ENCODE measurements at regions not wholly inside any gene's neighbourhood (a gene's known extent, or its start where the extent isn't known, plus 50 kb on each side); places are given as distances from the start of the nearest gene placed in this dataset.
"Not testable (repeated sequence)": the region's sequence is repeated elsewhere in the genome, so short reads cannot be mapped to it uniquely, and the experiment has no call there.

DNA sequence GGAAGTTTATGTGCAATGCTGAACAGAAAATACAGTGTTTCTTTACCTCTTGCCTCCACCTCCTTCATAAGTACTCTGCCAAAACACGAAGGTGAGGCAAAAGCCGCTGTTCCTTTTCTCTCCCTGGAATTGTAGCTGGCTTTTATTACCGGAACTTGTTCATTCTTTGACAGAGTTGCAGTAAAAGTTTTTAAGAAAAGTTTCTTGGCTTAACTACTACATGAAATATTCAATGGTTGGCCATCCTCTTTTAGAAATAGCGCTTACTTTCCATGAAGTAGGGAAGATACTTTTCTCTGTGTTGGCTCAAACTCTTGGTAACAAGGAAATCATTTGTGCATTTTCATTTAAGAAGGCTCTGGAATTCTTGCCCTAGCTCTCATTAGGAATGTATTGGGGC lies 950.7 kb upstream of the FANCL start:
- DNase-seq = no peak

DNA sequence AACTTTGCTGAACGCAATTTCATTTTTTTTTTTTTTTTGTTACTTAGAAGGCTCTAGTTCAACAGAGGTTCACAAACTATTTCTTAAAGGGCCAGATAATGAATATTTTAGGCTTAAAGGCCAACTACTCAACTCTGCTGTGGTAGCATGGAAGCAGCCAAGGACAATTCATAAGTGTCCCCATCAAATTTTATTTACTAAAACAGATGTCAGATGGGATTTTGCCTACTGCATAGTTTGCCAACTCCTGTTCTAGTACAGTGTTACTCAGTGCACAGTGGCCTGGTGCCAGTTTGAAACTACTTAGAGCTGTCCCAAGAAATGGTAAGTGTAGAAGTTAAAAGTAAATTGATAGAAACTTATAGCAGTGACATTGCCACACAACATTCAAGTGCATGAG lies 949.4 kb upstream of the FANCL start:
- DNase-seq = no peak

DNA sequence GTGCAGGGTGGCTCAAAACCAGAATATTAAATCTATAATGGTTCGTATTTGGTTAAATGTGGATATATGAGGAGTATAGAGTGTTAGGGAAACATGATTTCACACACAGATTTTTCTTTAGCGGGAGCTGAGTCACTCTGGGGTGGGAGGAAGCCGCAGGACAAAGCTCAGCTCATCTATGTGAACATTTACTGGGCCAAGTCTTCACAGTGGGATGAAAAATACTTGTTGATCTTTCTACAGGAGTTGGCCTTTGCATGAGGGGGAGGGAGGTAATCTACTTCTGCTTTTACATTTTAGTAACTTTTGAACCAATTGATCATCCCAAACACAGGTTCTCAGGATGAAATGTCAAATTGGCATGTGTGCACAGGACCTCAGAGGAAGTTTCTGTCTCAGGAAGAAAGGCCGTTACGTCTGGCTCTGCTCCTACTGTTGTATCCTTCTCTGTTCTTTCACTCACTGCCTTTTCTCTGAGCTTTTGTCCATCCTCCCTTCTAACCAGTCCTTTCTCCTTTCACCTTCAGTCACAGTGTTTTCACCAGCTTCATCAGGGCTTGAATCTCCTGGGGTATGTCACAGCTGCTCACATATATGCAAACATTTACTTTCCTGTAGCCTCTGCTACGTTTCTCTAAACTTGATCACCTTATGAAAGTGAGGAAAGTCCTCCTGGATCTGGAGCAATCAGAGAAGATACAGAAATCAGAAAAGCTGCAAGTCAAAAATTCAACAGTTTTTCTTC lies 943.3 kb upstream of the FANCL start:
- no peak for DNase-seq

DNA sequence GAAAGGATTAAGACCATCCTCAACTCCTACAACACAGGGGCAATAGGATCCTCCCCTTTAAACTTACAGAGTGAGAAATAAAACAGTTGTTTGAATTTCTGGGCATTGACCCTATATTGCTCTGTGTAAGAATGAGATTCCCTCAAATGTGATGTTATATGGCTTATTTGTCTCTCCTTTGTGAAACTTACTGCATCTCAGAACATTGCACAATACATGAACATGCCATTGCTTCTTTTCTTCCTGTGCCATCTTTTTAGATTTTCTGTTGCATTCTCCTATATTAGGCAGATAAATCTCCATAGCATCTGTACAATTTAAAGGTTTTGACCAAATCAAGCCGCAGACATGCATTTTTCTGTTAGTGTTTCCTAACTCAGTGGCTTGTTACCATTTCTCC lies 941.9 kb upstream of the FANCL start:
- no peak for DNase-seq

DNA sequence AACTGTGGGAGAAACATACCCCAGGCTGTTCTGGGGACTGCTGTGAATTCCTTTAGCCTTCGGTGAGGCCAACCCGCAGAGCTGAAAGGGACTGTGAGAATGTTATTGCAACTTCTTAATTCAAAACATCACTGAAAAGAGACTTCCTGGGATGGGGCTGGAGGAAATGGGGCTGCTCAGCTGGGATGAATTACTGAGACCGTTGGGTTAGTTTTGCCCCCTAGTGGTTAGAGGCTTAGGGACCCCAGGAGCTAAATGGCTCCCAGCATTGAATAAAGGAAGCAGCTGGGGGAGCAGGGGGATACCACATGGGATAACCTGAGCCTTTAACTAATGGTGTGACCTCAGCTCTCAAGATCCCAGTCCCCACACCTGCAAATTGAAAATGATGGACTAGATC lies 941.1 kb upstream of the FANCL start:
- DNase-seq = no peak

DNA sequence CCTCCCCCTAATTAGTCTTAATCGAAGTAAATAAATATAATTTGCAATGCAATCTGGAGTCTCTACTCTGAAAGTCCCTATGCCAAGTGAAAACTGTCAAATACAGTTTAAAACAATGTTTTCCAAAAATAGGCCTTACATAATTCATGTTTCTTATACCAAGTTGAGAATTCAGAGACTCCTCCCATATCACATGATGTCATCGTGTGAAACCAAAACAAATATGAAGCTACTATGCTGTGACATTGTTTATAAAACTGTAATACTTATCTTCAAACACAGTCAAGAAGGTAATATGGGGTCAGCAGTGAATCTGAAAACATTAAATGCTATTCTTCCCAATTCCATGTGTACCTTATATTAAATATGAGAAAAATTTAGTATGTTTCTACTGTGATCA lies 940.2 kb upstream of the FANCL start:
- no peak for DNase-seq

DNA sequence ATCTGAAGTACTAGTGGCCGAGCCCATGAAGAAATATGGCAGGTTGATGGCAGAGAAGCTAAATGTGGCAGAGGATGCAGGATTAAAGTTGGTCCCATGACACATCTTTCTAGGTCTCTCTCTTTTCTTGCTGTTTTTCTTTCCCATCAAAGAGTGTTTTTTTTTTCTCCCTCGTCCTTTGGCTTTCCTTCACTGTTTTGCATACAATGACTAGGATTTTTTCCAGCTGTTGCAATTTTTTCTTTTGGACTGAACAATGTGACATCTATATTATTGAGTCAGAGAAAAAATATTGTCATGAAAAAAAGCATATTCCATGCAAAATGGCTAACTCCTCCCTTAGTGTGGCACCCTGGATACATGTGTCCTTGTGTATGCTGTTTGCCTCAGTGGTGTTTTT lies 939.5 kb upstream of the FANCL start:
- DNase-seq = no peak

DNA sequence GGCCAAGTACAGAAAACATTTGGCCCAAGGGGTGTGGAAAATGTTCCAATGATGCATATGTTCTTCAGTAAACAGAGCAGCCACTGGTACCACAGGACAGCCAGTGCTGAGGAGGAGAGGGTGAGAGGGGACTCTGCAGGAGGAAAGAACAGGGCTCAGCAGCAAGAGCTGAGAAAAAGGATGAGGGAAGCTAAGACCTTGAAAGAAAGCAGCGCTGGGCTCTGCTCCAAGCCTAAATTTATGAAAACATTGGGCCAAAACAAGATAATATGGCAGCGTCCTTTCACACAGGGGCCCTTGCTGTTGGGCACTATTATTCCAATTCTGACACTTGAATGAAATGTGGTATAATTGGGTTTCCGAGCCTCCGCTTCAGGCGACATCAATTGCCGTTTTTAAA lies 939.0 kb upstream of the FANCL start:
- no peak for DNase-seq

DNA sequence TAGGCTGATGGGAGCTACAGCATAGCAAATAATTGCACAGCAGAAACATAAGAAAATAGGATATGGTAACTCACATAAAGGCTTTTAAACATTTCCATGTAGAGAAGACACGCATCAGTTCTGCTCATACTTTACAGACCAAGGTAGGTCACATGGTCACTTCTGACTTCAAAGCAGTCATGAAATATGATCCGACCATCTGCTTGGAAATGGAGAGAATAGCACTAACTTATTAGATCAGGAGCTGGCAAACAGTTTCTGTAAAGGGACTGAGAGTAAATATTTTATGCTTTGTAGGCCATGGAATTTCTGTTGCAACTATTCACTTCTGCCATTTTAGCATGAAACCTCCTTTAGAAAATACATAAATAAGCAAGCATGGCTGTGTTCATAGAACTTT lies 936.6 kb upstream of the FANCL start:
- DNase-seq = no peak

DNA sequence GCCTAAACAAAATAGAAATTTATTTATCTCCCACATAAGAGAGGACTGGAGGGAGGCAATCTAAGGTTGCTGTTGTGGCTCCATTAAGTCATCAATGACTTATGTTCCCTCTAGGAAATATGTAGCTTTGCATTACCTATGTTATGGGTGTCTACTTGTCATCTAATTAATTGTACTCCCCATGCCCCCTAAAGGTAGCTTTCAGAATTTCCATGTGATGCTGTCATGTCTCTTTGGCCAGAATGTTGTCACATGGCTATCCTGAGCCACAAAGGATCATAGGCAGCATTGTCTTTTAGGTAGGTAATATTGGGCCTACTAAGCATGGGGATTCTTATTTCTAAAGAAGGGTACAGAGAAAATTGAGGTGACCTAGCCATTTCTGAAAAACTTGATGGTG lies 935.6 kb upstream of the FANCL start:
- DNase-seq = no peak

DNA sequence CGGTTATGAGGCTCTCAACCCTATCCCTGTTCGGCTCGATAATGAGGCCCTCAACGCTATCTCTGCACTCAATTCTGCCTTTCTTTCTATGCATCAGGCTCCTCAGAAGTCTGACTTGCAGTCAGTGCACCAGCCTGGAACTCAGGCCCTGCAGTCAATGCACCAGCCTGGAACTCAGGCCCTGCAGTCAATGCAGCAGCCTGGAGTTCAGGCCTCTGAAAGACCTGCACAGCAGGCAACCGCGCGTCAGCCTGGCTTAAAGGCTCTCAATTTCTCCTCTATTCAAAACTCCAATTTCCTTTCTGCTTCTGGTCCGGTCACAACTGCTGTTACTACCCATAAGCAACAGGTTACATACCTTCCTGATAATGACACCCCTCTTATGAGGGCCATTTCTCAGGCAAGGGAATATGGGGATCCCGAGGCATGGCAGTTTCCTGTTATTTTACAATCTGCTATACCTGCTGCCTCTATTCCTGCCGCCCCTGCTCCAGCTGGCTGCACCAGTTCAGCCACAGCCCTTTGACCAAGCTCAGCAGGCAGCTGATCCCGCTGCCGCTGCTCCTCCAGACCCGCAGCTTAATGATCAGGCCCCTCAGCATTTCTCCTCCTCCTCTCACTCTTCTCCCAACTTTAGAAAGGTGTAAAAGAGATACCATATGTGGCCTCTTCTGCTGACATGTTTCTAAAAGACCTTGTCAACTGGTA lies 933.6 kb upstream of the FANCL start:
- no peak for DNase-seq

DNA sequence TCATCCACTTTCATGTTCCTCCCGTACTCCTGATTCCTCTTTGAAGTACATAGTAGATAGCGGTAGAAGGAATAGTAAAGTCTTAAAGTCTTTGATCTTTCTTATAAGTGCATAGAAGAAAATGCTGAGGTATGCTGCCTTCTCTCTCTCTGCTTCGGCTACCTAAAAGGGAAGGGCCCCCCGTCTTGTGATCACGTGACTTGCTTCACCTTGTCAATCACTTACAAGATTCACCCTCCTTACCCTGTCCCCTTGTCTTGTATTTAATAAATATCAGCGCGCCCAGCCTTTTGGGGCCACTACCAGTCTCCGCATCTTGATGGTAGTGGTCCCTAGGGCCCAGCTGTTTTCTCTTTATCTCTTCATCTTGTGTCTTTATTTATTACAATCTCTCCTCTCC lies 932.2 kb upstream of the FANCL start:
- no peak for DNase-seq

DNA sequence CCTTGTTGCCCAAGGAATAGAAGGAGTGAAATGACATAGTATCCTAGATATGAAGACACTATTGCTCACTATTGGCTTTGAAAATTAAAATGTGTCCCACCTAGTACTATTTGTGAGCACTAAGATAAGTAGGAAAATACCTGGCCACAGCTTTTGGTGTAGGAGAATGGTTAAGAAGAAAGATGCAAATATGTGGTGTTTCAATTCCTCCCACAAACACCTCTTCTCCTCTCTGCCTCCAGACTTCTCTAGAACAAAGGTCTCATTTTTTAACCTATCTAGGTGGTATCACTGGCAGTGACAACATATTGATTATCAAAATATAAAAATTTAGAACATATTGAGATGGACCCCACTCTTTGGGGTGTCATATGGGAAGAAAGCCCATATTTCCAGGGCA lies 929.9 kb upstream of the FANCL start:
- DNase-seq = no peak

DNA sequence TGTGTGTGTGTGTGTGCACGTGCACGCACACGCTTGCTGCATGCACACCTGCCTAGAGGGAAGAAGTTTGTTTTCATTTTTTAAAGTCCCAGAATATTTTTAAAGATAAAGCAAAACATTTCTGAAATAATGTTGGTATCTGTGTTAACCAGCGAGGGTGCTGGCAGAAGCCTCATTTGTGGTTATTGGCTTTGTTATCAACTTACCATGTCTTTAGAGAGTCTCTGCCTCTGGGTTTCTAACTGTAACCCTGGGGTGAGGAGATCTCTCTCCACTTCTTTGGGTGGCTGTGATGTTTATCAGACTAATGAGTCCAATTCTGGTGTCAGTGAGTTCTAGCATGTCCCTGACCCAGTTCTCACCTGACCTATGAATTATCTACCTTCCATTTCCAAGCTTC lies 927.6 kb upstream of the FANCL start:
- no peak for DNase-seq

DNA sequence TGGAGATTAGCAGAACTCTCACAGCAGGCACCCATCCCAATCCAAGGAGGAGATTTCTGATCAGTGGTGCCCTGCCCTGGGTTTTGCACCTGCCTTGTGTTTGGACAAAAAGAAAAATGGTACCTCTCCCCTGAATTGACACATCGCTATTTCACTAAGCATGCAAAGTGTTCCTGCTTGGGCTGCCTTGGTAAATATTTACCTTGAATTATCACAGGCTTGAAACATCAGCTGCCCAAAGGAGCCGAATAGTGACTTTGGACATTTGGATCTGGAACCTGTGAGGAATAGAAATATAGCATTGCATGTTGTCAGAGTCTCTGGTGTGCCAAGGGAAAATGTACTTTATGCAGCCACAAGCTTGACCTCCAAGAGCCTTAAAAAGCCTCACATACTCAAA lies 926.4 kb upstream of the FANCL start:
- DNase-seq = no peak

DNA sequence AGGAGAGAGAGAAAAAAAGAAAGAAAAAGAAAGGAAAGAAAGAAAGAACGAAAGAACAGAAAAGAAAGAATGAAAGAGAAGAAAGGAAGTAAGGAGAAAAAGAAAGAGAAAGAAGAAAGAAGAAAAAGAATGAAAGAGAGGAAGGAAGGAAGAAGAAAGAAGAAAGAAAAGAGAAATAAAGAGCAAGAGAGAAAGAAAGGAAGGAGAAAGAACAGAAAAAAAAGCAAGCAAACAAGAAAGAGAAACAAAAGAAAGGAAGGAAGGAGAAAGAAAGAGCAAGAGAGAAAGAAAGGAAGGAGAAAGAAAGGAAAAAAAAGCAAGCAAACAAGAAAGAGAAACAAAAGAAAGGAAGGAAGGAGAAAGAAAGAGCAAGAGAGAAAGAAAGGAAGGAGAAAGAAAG lies 916.8 kb upstream of the FANCL start:
- DNase-seq = not testable (repeated sequence)

DNA sequence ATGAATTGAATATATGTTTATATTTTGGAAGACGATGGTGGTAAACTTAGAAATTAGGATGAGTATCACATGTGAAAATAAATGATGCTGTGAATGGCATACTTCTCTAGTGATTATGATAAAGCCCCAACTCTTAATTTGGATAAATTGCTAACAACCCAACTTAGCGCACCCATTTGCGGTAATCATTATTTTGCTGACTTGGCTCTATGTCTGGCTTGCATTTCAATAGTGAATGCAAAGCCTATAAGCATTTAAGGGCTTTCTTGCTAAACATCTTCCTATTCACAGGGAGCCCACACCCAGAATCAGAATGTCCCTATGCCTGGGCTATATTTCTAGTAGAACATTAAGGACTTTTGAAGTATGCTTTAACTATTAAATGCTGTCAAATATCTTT lies 910.7 kb upstream of the FANCL start:
- DNase-seq = no peak

DNA sequence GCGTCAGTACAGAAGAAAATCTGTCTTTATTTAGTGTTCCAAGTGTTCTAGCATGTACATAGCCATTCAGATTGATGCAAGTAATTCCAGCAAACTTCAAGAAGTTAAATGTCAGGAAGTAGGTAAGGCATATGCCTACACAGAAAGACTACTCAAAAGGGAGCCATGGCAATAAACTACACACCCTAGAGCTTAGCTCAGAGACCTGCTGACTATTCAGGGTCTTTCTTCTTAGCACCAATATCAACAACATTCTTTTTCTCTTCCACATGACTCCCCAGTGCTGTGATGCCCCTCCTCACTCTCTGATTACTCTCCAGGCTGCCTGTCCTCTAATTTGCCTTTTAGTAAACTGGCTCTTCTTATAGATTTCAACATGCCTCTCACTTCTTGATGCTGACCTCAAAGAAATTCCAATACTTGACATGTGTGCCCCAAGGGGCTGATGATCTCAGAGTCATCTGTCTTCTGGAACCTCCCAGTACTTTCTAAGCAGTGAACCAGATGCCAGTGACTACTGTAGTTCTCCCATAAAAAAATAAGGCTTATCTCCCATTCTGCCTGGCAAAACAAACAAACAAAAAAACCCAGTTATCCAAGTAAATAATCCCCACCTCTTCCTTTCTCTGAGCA lies 909.2 kb upstream of the FANCL start:
- no peak for DNase-seq

DNA sequence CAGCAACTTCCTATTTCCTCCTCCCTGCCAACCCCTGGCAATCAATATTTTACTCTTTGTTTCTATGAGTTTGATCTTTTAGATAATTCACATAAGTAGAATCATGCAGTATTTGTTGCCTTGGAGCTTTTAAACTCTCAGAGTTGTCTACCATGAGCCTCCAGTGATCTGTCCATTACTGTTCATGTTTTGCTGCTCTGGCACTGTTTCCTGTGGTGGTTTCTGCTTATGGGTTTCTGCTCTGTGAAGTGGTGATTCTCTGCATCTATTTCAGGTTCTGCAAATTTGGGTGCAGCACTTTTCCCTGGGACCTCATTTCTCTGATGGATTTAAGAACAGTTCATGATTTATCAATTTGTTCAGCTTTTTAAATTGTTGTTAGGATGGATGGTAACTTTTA lies 908.1 kb upstream of the FANCL start:
- DNase-seq = no peak

DNA sequence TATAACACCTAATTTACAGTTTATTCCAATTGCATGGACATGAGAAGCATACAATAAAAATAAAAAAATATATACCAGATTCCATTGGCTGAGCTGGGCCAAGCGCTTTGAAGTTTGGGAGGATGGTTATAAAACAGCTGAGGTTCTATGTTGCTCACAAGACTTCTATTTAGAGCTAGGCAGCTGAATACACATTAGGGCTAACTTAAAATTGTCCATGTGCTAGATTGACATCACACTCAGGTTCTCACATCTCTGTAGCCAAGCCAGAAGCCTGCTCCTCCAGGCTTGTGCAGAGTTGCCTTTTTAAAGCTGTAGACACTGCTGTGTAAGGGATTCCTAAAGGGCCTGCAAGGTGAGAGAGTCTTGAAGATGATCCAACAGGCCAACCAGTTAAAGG lies 871.1 kb upstream of the FANCL start:
- no peak for DNase-seq

DNA sequence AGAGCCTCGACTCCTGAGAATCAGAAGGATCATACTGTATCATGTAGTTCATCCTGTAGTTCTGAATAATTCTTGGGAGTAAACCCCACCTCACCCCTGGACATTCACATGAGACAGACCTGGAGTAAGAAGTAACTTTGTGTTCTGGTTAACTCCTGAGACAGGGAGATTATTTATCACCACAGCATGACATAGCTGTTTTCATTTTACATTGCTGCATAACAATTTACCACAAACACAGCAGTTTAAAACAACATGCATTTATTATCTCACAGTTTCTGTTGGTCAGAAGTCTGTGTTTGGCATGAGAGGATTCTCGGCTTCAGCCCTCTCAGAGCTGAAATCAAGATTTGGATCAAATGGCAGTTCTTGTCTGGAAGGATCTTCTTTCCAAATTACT lies 855.8 kb upstream of the FANCL start:
- no peak for DNase-seq

DNA sequence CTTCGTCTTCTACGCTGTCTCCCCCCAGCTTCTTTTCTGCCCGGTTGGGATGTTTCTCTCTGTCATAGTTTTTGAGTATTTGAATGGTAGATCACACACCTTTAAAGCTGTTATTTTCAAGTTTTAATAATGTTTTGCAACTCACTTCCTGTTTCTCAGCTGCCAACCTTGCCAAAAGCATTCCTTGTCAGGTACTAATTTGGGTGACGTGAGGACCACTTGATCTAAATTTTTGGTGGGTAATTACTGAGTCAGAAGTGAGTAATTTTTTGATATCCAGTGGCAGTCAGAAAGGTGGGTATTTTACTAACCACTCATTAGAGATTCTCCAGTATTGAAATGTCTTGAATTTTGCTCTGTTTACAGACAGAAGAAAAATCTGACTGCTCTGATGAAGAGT lies 852.4 kb upstream of the FANCL start:
- DNase-seq = no peak

DNA sequence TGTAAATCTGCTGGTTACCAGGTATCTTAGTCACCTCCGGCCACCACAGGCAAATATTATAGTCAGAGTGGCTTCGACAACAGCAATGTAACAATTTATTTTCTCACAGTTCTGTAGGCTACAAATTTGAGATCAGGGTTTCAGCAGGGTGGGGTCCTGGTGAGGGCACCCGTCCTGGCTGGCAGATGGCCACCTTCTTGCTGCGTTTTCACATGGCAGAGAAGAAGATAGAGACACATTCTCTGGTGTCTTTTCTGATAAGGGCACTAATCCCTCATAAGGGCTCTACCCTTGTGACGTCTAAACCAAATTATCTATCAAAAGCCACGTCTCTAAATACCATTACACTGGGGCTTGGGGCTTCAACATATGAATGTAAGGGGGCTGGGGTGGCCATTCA lies 843.2 kb upstream of the FANCL start:
- no peak for DNase-seq

DNA sequence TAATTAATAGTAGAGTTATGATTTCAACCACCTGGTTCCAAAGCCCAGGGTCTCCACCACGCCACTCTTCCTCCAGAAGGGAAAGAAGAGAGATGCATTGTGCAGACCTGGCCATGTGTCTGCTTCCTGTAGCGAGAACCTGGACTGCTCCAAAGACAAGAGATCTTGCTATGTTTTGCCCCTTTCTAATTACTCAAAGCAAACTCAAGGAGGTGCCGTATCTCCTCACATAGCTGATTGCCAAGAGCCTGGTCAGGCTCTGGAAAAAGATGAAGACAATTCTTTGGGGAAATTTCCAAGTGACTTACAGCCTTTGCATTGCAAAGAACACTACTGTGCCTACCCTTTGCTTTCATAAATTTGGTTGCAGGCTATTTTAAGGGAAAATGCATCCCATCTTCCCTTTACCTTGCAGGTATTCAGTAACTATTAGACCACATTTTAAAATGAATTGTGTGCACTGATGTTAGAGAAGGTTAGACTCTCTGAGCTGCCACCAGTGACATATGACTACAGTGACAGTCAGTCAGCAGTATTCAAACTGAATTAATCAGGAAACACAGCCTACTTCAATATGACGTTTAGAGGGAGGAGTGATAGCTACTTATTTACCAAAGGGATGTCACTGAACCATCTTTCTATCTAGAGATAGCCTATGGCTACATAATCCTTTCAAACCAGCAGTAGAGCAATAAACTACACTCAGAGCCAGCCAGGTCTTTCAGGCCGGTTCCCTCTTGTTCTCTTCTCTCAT lies 842.1 kb upstream of the FANCL start:
- DNase-seq = no peak
